ENCODE measurements at regions not wholly inside any gene's neighbourhood (a gene's known extent, or its start where the extent isn't known, plus 50 kb on each side); places are given as distances from the start of the nearest gene placed in this dataset.

DNA sequence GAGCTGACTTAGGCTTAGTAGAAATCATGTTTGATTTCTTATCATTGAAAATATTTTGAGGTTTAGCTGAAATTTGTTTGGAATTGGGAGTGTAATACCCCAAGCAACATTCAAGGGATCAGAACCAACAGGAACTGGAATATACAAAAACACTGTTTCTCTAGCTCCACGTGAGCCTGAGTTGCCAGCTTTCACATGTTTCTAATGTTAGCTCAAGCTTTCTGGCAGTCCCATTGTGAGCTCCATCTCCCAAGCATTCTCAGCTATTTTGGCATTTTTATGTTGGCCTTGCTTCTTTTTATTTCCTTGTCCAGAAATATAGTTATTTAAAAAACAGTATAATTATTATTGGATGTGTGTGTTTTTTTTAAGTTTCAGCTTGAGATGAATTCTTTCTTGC, 427.1 kb upstream of the DPH6 start:
- TF ChIP-seq CTCF (IDR thresholded peaks at IDR 0.05; ENCODE audit: borderline replicate concordance, extremely low read depth, low read length, poor library complexity, severe bottlenecking) (no peak), EZH2 (IDR thresholded peaks at IDR 0.05; ENCODE audit: borderline replicate concordance, low read depth, low read length, severe bottlenecking) (no peak)

All from DND-41 (cell line).